CD8-positive, alpha-beta memory T cell (primary cell): ENCODE measurements at regions not wholly inside any gene's neighbourhood (a gene's known extent, or its start where the extent isn't known, plus 50 kb on each side); places are given as distances from the start of the nearest gene placed in this dataset.
"Not testable (repeated sequence)": the region's sequence is repeated elsewhere in the genome, so short reads cannot be mapped to it uniquely, and the experiment has no call there.

Experiments used
- CTCF ChIA-PET: fragments of 350-600 bp; sonication (Branson Sonifier 250); formaldehyde crosslinking; loops from one replicate; lab custom pipeline; 2021; ENCODE audit warnings: antibody characterized with exemption; lab: Charles Lee
- POLR2A ChIA-PET: fragments of 350-600 bp; sonication (Branson Sonifier 250); formaldehyde crosslinking; loops from one replicate; lab custom pipeline; 2021; ENCODE audit warnings: antibody characterized with exemption; lab: Charles Lee
- DNase-seq, 5 donors: peaks; one replicate each; pipeline versions ENCODE4 v3.0.0 to v3.0.0-alpha.2; 2020 to 2022; ENCODE audit warnings: mixed read lengths in 1 of 5
- H3K27ac ChIP-seq: one replicate; pipeline ENCODE4 v1.7.0; 2013; ENCODE audit warnings: low read depth, mild to moderate bottlenecking, low read length, moderate library complexity
- H3K27me3 ChIP-seq: 2 replicates; pipeline ENCODE4 v1.7.0; 2013; ENCODE audit warnings: low read length, mild to moderate bottlenecking; ENCODE audit not compliant: insufficient read depth, poor library complexity, severe bottlenecking
- H3K36me3 ChIP-seq: 2 replicates; pipeline ENCODE4 v1.7.0; 2013; ENCODE audit warnings: mild to moderate bottlenecking, low read length, moderate library complexity; ENCODE audit not compliant: insufficient read depth
- H3K4me1 ChIP-seq: 2 replicates; pipeline ENCODE4 v1.7.0; 2013; ENCODE audit warnings: mild to moderate bottlenecking, low read length, moderate library complexity; ENCODE audit not compliant: insufficient read depth
- H3K4me3 ChIP-seq: 2 replicates; pipeline ENCODE4 v1.7.0; 2013; ENCODE audit warnings: mild to moderate bottlenecking, low read length
- H3K9me3 ChIP-seq: 2 replicates; pipeline ENCODE4 v1.7.0; 2013; ENCODE audit warnings: mild to moderate bottlenecking, low read length
- H3K27ac Mint-ChIP-seq, 8 donors: one replicate each; pipeline ENCODE4 v1.8.0; 2020 to 2021; ENCODE audit warnings: mixed read lengths in 8 of 8, mild to moderate bottlenecking in 6 of 8, inconsistent platforms in 3 of 8, moderate library complexity in 3 of 8
- H3K27me3 Mint-ChIP-seq, 2 donors: one replicate each; pipeline ENCODE4 v1.8.0; 2020 to 2021; ENCODE audit warnings: mixed read lengths in 2 of 2, mild to moderate bottlenecking in 1 of 2, moderate library complexity in 1 of 2
- H3K36me3 Mint-ChIP-seq, 3 donors: one replicate each; pipeline ENCODE4 v1.8.0; 2020 to 2021; ENCODE audit warnings: mixed read lengths in 3 of 3, inconsistent platforms in 1 of 3, mild to moderate bottlenecking in 1 of 3
- H3K4me1 Mint-ChIP-seq, 3 donors: one replicate each; pipeline ENCODE4 v1.8.0; 2020 to 2021; ENCODE audit warnings: mixed read lengths in 3 of 3, inconsistent platforms in 1 of 3, mild to moderate bottlenecking in 1 of 3
- H3K4me3 Mint-ChIP-seq, 7 donors: one replicate each; pipeline ENCODE4 v1.8.0; 2020 to 2021; ENCODE audit warnings: mixed read lengths in 7 of 7, mild to moderate bottlenecking in 6 of 7, moderate library complexity in 4 of 7, inconsistent platforms in 2 of 7
- H3K9me3 Mint-ChIP-seq, 5 donors: one replicate each; pipeline ENCODE4 v1.8.0; 2020 to 2022; ENCODE audit warnings: mixed read lengths in 5 of 5, mild to moderate bottlenecking in 3 of 5, moderate library complexity in 2 of 5, inconsistent platforms in 1 of 5

GRCh38 chrX:23458957-23459356, 124.3 kb downstream of the PTCHD1 start:
- DNase-seq, H3K4me3 ChIP-seq, H3K9me3 ChIP-seq, H3K27me3 Mint-ChIP-seq, H3K4me3 Mint-ChIP-seq, H3K27ac Mint-ChIP-seq, H3K4me1 Mint-ChIP-seq, H3K27ac ChIP-seq, H3K27me3 ChIP-seq, H3K36me3 Mint-ChIP-seq, POLR2A ChIA-PET, H3K36me3 ChIP-seq, H3K4me1 ChIP-seq: not testable (repeated sequence)
- peaks cover 0 to 24% (median 11%) of the 10 kb centered on the region in 5 donors for H3K9me3 Mint-ChIP-seq
- CTCF ChIA-PET, result interaction anchor here (1.1 kb wide), 1 partner anchor 18 kb away, joined by 3 read pairs; no protein-coding TSS in a partner anchor

GRCh38 chrX:23465105-23465791, 130.6 kb downstream of the PTCHD1 start:
- POLR2A ChIA-PET, result no interaction called here
- H3K27me3 ChIP-seq, result no peaks in the 10 kb centered on the region
- no peaks in the 10 kb centered on the region for H3K4me1 Mint-ChIP-seq

GRCh38 chrX:23465985-23466384, 131.3 kb downstream of the PTCHD1 start:
- Mint-ChIP-seq H3K9me3 (peaks cover 0 to 36% (median 28%) of the 10 kb centered on the region in 5 donors), H3K27ac (no peak overlapping the region), H3K4me1 (no peaks in the 10 kb centered on the region), H3K36me3 (no peaks in the 10 kb centered on the region), H3K27me3 (no peaks in the 10 kb centered on the region), H3K4me3 (no peak overlapping the region)
- Histone ChIP-seq H3K27ac (no peak overlapping the region), H3K4me1 (no peaks in the 10 kb centered on the region), H3K36me3 (no peaks in the 10 kb centered on the region), H3K9me3 (peaks cover 3% of the 10 kb centered on the region), H3K4me3 (no peak overlapping the region), H3K27me3 (no peaks in the 10 kb centered on the region)
- ChIA-PET CTCF (no interaction called here), POLR2A (no interaction called here)
- no peak for DNase-seq

More at GRCh38 chrX:23465105-23465791, 130.6 kb downstream of the PTCHD1 start:
- Mint-ChIP-seq H3K4me3 (no peak overlapping the region), H3K9me3 (peaks cover 0 to 40% (median 31%) of the 10 kb centered on the region in 5 donors), H3K27me3 (no peaks in the 10 kb centered on the region), H3K36me3 (peaks cover 0 to 3% (median 0%) of the 10 kb centered on the region in 3 donors), H3K27ac (no peak overlapping the region)
- H3K27ac ChIP-seq, result no peak overlapping the region
- H3K4me1 ChIP-seq, result no peaks in the 10 kb centered on the region
- no peaks in the 10 kb centered on the region for H3K36me3 ChIP-seq
- DNase-seq, result no peak
- H3K4me3 ChIP-seq, result no peak overlapping the region
- CTCF ChIA-PET, result no interaction called here
- H3K9me3 ChIP-seq, result peaks cover 3% of the 10 kb centered on the region

GRCh38 chrX:23478056-23478455, 143.4 kb downstream of the PTCHD1 start:
- ChIA-PET CTCF (no interaction called here), POLR2A (no interaction called here)
- no peak for DNase-seq
- no peaks in the 10 kb centered on the region for H3K36me3 ChIP-seq
- H3K4me3 ChIP-seq, result no peak overlapping the region
- Mint-ChIP-seq H3K27ac (no peak overlapping the region), H3K9me3 (peaks cover 0 to 10% (median 5%) of the 10 kb centered on the region in 5 donors), H3K4me3 (no peak overlapping the region), H3K27me3 (peaks cover under 1 to 6% of the 10 kb centered on the region in 2 donors), H3K36me3 (no peaks in the 10 kb centered on the region), H3K4me1 (no peaks in the 10 kb centered on the region)
- no peaks in the 10 kb centered on the region for H3K9me3 ChIP-seq
- H3K27ac ChIP-seq, result no peak overlapping the region
- H3K4me1 ChIP-seq, result no peaks in the 10 kb centered on the region
- H3K27me3 ChIP-seq, result no peaks in the 10 kb centered on the region

DNA sequence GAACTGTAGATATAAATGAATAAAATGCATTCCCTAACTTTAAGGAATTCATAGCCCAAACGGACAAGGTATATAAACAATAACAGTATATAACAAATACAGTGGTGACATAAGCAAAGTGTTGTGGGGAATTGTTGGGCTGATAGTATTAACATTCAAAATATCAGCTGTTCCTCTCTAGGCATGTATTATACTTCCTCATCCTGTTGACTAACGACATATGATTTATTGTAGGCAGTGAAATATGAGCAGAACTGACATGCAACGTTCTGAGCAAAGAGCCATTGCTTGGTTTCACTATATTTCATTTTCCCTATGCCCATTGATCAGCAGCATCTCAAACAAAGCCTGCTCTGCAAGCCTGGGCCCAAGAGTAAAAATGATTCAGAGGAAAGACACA, 143.9 kb downstream of the PTCHD1 start:
- Mint-ChIP-seq H3K27ac (no peak overlapping the region), H3K27me3 (peaks cover 4 to 6% of the 10 kb centered on the region in 2 donors), H3K4me3 (no peak overlapping the region), H3K36me3 (no peaks in the 10 kb centered on the region), H3K4me1 (no peaks in the 10 kb centered on the region), H3K9me3 (peaks cover 0 to 9% (median 5%) of the 10 kb centered on the region in 5 donors)
- Histone ChIP-seq H3K4me1 (no peaks in the 10 kb centered on the region), H3K9me3 (no peaks in the 10 kb centered on the region), H3K36me3 (no peaks in the 10 kb centered on the region), H3K27me3 (no peaks in the 10 kb centered on the region), H3K4me3 (no peak overlapping the region), H3K27ac (no peak overlapping the region)
- DNase-seq, result no peak
- ChIA-PET CTCF (no interaction called here), POLR2A (no interaction called here)

GRCh38 chrX:23482561-23482960, 147.9 kb downstream of the PTCHD1 start:
- H3K36me3 Mint-ChIP-seq, result peaks cover 0 to 4% (median 0%) of the 10 kb centered on the region in 3 donors
- H3K27me3 Mint-ChIP-seq, result peaks cover 3 to 8% of the 10 kb centered on the region in 2 donors
- Histone ChIP-seq H3K27me3 (no peaks in the 10 kb centered on the region), H3K36me3 (no peaks in the 10 kb centered on the region), H3K4me3 (no peak overlapping the region), H3K9me3 (no peaks in the 10 kb centered on the region), H3K27ac (no peak overlapping the region), H3K4me1 (no peaks in the 10 kb centered on the region)
- CTCF ChIA-PET, result no interaction called here
- POLR2A ChIA-PET, result no interaction called here
- H3K27ac Mint-ChIP-seq, result no peak overlapping the region
- H3K4me3 Mint-ChIP-seq, result no peak overlapping the region
- peaks cover 0 to 15% (median 5%) of the 10 kb centered on the region in 5 donors for H3K9me3 Mint-ChIP-seq
- no peaks in the 10 kb centered on the region for H3K4me1 Mint-ChIP-seq
- no peak for DNase-seq

DNA sequence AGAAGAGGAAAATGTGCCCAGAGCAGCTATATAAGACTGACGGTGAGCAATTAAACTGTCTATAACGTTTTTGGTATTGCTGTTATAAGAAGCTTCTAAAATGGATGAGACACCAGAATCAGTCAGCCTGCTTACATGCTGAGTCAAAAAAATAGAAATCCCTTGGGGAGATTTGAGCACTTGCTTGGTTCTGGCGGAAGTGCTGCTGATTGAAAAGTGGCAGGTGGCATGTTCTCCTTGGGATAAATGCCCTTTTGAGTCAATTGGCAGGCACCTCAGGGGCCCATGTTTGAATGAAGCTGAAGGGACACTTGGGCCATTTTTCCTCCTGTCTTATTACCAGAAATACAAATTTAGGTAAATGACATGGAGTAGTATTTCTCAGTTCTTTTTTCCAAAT, 148.7 kb downstream of the PTCHD1 start:
- Histone ChIP-seq H3K4me1 (no peaks in the 10 kb centered on the region), H3K27me3 (no peaks in the 10 kb centered on the region), H3K36me3 (no peaks in the 10 kb centered on the region), H3K9me3 (no peaks in the 10 kb centered on the region), H3K27ac (no peak overlapping the region), H3K4me3 (no peak overlapping the region)
- ChIA-PET CTCF (no interaction called here), POLR2A (no interaction called here)
- Mint-ChIP-seq H3K4me3 (no peak overlapping the region), H3K4me1 (no peaks in the 10 kb centered on the region), H3K36me3 (peaks cover 0 to 4% (median 0%) of the 10 kb centered on the region in 3 donors), H3K27me3 (peaks cover 3 to 11% of the 10 kb centered on the region in 2 donors), H3K9me3 (peaks cover 0 to 17% (median 6%) of the 10 kb centered on the region in 5 donors), H3K27ac (no peak overlapping the region)
- no peak for DNase-seq

- H3K27me3 Mint-ChIP-seq, result no peaks in the 10 kb centered on the region
- no peaks in the 10 kb centered on the region for H3K36me3 Mint-ChIP-seq
- POLR2A ChIA-PET, result no interaction called here
- Histone ChIP-seq H3K9me3 (no peaks in the 10 kb centered on the region), H3K27ac (no peak overlapping the region), H3K4me1 (no peaks in the 10 kb centered on the region), H3K36me3 (no peaks in the 10 kb centered on the region), H3K4me3 (no peak overlapping the region), H3K27me3 (no peaks in the 10 kb centered on the region)
- no peak overlapping the region for H3K4me3 Mint-ChIP-seq
- CTCF ChIA-PET, result no interaction called here
- no peak for DNase-seq
- H3K27ac Mint-ChIP-seq, result no peak overlapping the region
- H3K9me3 Mint-ChIP-seq, result peaks cover 0 to 4% (median 0%) of the 10 kb centered on the region in 5 donors
- peaks cover 5 to 9% (median 9%) of the 10 kb centered on the region in 3 donors for H3K4me1 Mint-ChIP-seq
These were observed 159.3 kb downstream of the PTCHD1 start for GRCh38 chrX:23493941-23494374.
